GM12891 (cell line): ENCODE measurements at regions not wholly inside any gene's neighbourhood (a gene's known extent, or its start where the extent isn't known, plus 50 kb on each side); places are given as distances from the start of the nearest gene placed in this dataset.

Source experiments
- POLR2A ChIP-seq: IDR thresholded peaks from 2 replicates; pipeline ENCODE4 v1.6.1; 2011; ENCODE audit warnings: low read depth, low read length, control low read depth
- POLR2AphosphoS5 ChIP-seq: IDR thresholded peaks from 2 replicates; pipeline ENCODE4 v1.6.1; 2011; ENCODE audit warnings: low read depth, low read length, control low read depth
- POU2F2 ChIP-seq: IDR thresholded peaks from 2 replicates; pipeline ENCODE4 v1.6.1; 2011; ENCODE audit warnings: low read depth, mild to moderate bottlenecking, control low read depth, low read length, moderate library complexity
- SPI1 ChIP-seq: IDR thresholded peaks from 2 replicates; pipeline ENCODE4 v1.6.1; 2011; ENCODE audit warnings: low read depth, low read length, control low read depth
- TAF1 ChIP-seq: IDR thresholded peaks from 2 replicates; pipeline ENCODE4 v1.6.1; 2011; ENCODE audit warnings: low read depth, low read length, control low read depth

- no peak for TF ChIP-seq SPI1
- TF ChIP-seq TAF1 = no peak
- TF ChIP-seq POLR2AphosphoS5 = no peak
- no peak for TF ChIP-seq POLR2A
- TF ChIP-seq POU2F2 = no peak
These were observed 57.9 kb upstream of the TOP3B start for GRCh38 chr22:22040472-22040871.
